GM03348 (cell line): ENCODE measurements at regions not wholly inside any gene's neighbourhood (a gene's known extent, or its start where the extent isn't known, plus 50 kb on each side); places are given as distances from the start of the nearest gene placed in this dataset.
"Not testable (repeated sequence)": the region's sequence is repeated elsewhere in the genome, so short reads cannot be mapped to it uniquely, and the experiment has no call there.

Source experiments
- DNase-seq: peaks from one replicate; pipeline ENCODE4 v3.0.0; 2012; ENCODE audit warnings: low spot score

- DNase-seq: not testable (repeated sequence)
Measured at GRCh38 chr1:245102149-245102548, 52.6 kb upstream of the KIF26B start.

DNA sequence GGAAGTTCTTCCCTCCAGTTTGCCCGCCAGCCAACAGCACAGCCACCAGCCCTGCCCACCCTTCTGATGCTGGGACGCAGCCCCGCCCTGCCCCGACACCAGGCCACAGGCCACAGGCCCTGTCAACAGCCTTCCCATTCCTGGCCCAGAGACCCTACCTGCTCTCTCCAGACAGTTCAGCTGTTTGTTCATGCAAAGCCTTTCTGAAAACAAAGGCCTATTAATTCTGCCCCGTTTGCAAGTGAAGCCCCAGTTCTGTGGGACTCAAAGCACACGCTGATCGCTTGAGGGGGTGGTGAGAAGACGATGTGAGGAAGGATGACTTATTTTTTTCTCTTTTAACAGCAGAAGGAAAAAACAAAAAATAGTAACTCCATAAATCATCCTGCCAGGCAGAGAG, 55.4 kb upstream of the KIF26B start:
- DNase-seq: no peak

- no peak for DNase-seq
Measured at GRCh38 chr1:245098924-245099323, 55.9 kb upstream of the KIF26B start.

- DNase-seq: no peak
Measured at GRCh38 chr1:245096311-245097066, 58.3 kb upstream of the KIF26B start.

DNA sequence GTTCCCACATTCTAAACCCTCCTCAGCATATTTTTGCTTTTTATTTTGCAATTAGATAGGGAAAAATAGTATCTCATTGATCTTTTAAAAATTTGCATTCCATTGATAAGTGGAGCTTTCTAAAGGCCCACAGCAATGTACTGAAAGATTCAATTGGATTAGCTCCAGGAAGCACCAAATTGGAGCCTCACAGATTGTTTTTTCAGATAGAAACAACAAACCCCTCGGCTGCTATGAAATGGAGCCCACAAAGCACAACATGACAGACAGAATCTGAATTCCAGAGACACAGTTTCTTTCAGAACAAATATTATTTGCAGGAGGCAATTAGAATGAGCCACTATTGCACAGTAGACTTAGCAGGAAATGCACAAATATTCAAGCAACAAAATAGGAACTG, 58.9 kb upstream of the KIF26B start:
- DNase-seq: no peak

GRCh38 chr1:245094954-245095353, 59.8 kb upstream of the KIF26B start:
- DNase-seq: no peak

- no peak for DNase-seq
Measured at GRCh38 chr1:245094092-245094491, 60.7 kb upstream of the KIF26B start.

GRCh38 chr1:245092638-245092976, 62.2 kb upstream of the KIF26B start:
- DNase-seq: no peak

DNA sequence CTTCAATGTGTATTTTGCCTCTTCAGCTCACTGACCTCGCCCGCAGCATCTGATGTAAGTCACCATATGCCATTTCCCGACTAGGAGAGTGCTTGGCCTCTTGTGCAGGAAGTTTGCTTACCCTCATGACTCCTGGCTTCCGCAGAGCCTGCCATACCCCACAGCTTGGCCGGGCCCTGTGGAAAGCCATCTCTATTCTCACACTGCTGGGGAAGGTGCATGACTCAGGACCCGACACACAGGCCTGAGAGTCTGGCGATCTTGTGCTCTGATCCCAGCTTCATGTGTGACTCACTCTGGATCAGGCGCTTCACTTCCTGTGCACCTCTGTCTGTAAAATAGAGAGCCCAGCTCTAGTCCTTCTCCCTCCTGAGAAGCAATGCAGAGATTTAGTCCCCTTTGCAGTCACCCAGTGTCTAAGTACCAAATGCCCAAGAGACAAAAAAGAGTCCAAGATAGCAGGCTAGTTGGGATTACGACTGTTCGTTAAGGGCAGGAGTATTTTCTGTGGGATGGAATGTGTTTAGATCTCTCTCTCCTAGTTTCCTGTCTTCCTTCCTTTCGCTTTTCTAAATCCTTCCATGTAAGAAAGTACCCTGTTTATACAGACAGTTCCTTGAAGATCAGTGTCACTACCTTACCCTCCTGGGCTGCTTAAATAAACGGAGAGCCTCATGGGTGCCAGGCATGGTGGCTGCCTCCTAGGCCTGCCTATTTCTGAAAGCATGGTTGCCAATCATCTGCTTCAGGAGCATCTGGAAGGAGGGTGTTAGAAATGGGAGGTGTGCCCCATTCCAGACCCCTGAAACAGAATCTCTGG, 62.8 kb upstream of the KIF26B start:
- DNase-seq: peak; percentile 91

DNA sequence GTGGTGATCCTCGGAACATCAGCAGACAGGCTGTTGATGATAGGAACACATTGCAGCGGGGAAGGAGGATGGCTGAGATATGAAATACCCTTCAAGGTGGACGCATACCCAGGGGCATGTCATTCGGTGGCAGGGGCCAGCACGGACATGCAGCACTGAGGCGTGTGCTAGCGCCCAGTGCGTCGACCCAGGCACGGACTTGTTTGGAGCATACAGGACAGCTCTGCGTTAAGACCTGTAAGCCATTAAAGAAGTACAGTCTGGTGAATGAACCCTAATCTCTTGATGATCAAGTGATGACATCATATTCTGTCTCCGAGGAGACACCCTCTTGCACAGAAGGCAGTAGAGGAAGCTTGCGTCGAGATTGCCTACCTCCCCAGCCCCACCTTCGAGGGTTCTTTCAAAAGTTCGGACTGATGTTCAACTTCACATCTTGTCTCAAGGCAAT, 63.6 kb upstream of the KIF26B start:
- DNase-seq: no peak

- DNase-seq: no peak
Measured at GRCh38 chr1:245090491-245091090, 64.2 kb upstream of the KIF26B start.

GRCh38 chr1:245087723-245088122, 67.1 kb upstream of the KIF26B start:
- no peak for DNase-seq

GRCh38 chr1:245086389-245086969, 68.3 kb upstream of the KIF26B start:
- peak; percentile 53 for DNase-seq

GRCh38 chr1:245085508-245086095, 69.2 kb upstream of the KIF26B start:
- DNase-seq: peak; percentile 89

DNA sequence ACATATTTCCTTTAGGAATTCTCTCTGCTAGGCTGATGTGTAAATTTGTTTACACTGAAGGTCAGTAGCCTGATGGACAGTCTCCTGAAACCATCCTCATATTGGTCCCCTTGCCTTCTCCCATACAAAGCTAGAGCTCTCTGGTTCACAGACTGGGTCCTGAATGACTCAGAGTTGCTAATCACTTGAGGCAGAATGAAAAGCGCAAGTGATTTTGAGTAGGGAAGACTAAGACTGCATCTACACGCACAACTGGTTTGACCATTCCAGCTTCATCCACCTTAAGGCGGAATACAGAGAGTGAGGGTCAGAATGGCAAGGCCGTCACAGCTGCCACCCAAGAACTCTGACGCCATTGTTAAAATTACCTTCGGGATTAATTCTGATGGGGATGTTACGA, 70.2 kb upstream of the KIF26B start:
- DNase-seq: no peak

DNA sequence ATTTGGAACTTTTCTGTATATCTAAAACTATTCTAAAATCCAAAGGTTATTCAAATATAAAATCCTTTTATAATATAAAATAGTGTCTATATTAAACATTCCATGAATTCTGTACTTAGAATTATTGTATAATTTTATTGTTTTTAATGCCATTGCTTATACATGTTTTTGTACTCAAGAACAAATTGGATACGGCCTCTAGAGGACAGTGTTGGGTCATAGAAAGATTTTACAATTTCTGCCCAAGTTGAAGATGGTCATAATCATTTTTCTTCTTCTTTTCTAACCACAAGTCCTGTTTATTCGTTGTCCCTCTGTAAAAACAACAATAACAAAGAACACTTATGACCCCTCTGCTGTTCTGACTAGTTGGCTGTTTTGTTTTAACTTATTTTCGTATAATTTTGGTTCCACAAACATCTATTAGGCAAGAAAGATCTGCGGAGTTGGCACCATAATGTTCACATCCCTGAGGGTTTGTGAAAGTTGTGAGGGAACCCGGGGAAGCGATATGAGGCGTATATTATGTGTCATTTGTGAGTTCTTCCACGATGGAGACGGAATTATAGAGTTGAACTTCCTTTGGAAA, 75.7 kb upstream of the KIF26B start:
- DNase-seq: peak; percentile 49

DNA sequence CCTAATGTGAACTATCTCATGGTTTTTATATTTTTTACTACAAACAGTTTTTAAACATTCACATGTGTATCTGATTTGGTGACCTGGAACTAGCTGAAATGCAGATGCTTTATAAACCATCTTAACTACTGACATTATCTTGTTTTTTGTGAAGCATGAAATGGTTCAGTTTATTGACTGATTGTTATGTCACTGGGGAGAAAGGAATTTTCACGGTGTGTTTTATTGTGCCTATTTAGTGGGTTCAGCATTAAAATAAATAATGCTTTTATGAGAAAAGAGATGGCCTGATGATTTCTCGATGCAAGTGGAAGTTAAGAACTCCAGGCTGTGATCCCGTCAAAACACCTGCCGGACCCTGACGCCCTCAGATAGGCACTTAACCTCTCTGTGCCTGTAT, 79.9 kb upstream of the KIF26B start:
- DNase-seq: no peak

GRCh38 chr1:245074232-245074747, 80.5 kb upstream of the KIF26B start:
- DNase-seq: peak; percentile 28

- no peak for DNase-seq
Measured at GRCh38 chr1:245070836-245071615, 83.8 kb upstream of the KIF26B start.

- no peak for DNase-seq
Measured at GRCh38 chr1:245067257-245067656, 87.5 kb upstream of the KIF26B start.
